Lower leg skin (tissue), 4 donors: ENCODE measurements at regions not wholly inside any gene's neighbourhood (a gene's known extent, or its start where the extent isn't known, plus 50 kb on each side); places are given as distances from the start of the nearest gene placed in this dataset.

Experiments used
- DNase-seq, 2 donors: peaks; one replicate each; pipeline ENCODE4 v3.0.0-alpha.2; 2019; ENCODE audit warnings: low spot score in 2 of 2
- H3K4me3 ChIP-seq: fragments of 200-600 bp; sonication (generic); 2 replicates; pipeline ENCODE4 v1.5.1; 2017; ENCODE audit warnings: mild to moderate bottlenecking, low read depth; ENCODE audit not compliant: poor library complexity, severe bottlenecking
- CTCF ChIP-seq, 3 donors: fragments of 450-650 bp; IDR thresholded peaks; one replicate each; pipeline ENCODE4 v1.5.1; 2016; ENCODE audit warnings: antibody characterized with exemption in 3 of 3, mild to moderate bottlenecking in 3 of 3, moderate library complexity in 2 of 3
- POLR2A ChIP-seq, 2 donors: fragments of 450-650 bp; IDR thresholded peaks; one replicate each; pipeline ENCODE4 v1.6.1; 2016 to 2017; ENCODE audit warnings: antibody characterized with exemption in 2 of 2, mild to moderate bottlenecking in 1 of 2, moderate library complexity in 1 of 2
- WGBS, 2 donors: methylation state at CpG; one replicate each; pipeline ENCODE4 v1.1.5; 2018; 5-methylcytosine and 5-hydroxymethylcytosine counted together
- intact Hi-C: fragments of 100-400 bp; cut with DNase I; formaldehyde crosslinking; loops from one replicate; pipeline ENCODE4 v1.15.0; 2023; ENCODE audit warnings: low total_unique reads

- H3K4me3 ChIP-seq: no peak overlapping the region
- WGBS, 2 donors: 31 to 55% methylated on average over 3 of the region's 3 CpGs
- TF ChIP-seq POLR2A (IDR thresholded peaks at IDR 0.05) (no peak), CTCF (IDR thresholded peaks at IDR 0.05) (no peak)
- no peak for DNase-seq
- intact Hi-C loops: no loop called here
Observed at GRCh38 chr11:79670882-79671281, 230.1 kb upstream of the TENM4 start.

GRCh38 chr11:79668575-79668974 is 227.7 kb upstream of the TENM4 start:
- TF ChIP-seq CTCF (IDR thresholded peaks at IDR 0.05): no peak
- no peak for TF ChIP-seq POLR2A (IDR thresholded peaks at IDR 0.05)
- DNase-seq: no peak
- intact Hi-C loops: no loop called here
- H3K4me3 ChIP-seq: no peak overlapping the region
- WGBS, 2 donors: 61 to 67% methylated on average over 4 of the region's 4 CpGs

GRCh38 chr11:79667380-79667779 is 226.6 kb upstream of the TENM4 start:
- H3K4me3 ChIP-seq: no peak overlapping the region
- TF ChIP-seq POLR2A (IDR thresholded peaks at IDR 0.05) (no peak), CTCF (IDR thresholded peaks at IDR 0.05) (no peak)
- intact Hi-C loops: no loop called here
- 33 to 46% methylated on average over 4 of the region's 4 CpGs for WGBS, 2 donors
- DNase-seq: no peak

- no peak for DNase-seq
- TF ChIP-seq POLR2A (IDR thresholded peaks at IDR 0.05) (no peak), CTCF (IDR thresholded peaks at IDR 0.05) (no peak)
- WGBS, 2 donors: 42 to 62% methylated on average over 2 of the region's 2 CpGs
- H3K4me3 ChIP-seq: no peak overlapping the region
- intact Hi-C loops: no loop called here
Observed at GRCh38 chr11:79663017-79663416, 222.2 kb upstream of the TENM4 start.

GRCh38 chr11:79661373-79661772 is 220.5 kb upstream of the TENM4 start:
- DNase-seq: no peak
- 28 to 33% methylated on average over 2 of the region's 2 CpGs for WGBS, 2 donors
- no peak for TF ChIP-seq CTCF (IDR thresholded peaks at IDR 0.05)
- TF ChIP-seq POLR2A (IDR thresholded peaks at IDR 0.05): no peak
- intact Hi-C loops: no loop called here
- no peak overlapping the region for H3K4me3 ChIP-seq

- DNase-seq: no peak
- 85 to 91% methylated on average over 5 of the region's 5 CpGs for WGBS, 2 donors
- TF ChIP-seq CTCF (IDR thresholded peaks at IDR 0.05) (no peak), POLR2A (IDR thresholded peaks at IDR 0.05) (no peak)
- intact Hi-C loops: no loop called here
- H3K4me3 ChIP-seq: no peak overlapping the region
Observed at GRCh38 chr11:79648766-79649520, 208.1 kb upstream of the TENM4 start.
